Right lobe of liver (tissue), 6 donors: ENCODE measurements at regions not wholly inside any gene's neighbourhood (a gene's known extent, or its start where the extent isn't known, plus 50 kb on each side); places are given as distances from the start of the nearest gene placed in this dataset.

Source experiments
- ATAC-seq, 4 donors: fragments of 200-7000 bp; cut with Tn5 transposase; one replicate each; pipeline ENCODE4 v1.9.1; 2020; ENCODE audit warnings: mild to moderate bottlenecking in 4 of 4, moderate library complexity in 4 of 4
- DNase-seq, 3 donors: peaks; one replicate each; pipeline ENCODE4 v3.0.0-alpha.2; 2020
- H3K27ac ChIP-seq, 3 donors: fragments of 200-600 bp; one replicate each; pipeline ENCODE4 v1.8.0; 2022
- H3K27me3 ChIP-seq, 2 donors: fragments of 200-600 bp; one replicate each; pipeline ENCODE4 v1.8.0; 2022
- H3K36me3 ChIP-seq, 4 donors: fragments of 200-600 bp; sonication (generic) in 1 of 4; one replicate each; pipeline versions ENCODE4 v1.5.1 to v1.8.0; 2017 to 2022; ENCODE audit warnings: control low read depth in 1 of 4
- H3K4me1 ChIP-seq, 4 donors: fragments of 200-600 bp; sonication (generic) in 1 of 4; one replicate each; pipeline versions ENCODE4 v1.5.1 to v1.8.0; 2017 to 2022; ENCODE audit warnings: control low read depth in 1 of 4
- H3K4me3 ChIP-seq, 3 donors: fragments of 200-600 bp; one replicate each; pipeline ENCODE4 v1.8.0; 2022
- H3K9me3 ChIP-seq, 4 donors: fragments of 200-600 bp; sonication (generic) in 1 of 4; one replicate each; pipeline versions ENCODE4 v1.5.1 to v1.8.0; 2017 to 2022; ENCODE audit warnings: control low read depth in 1 of 4
- POLR2A ChIP-seq: fragments of 450-650 bp; IDR thresholded peaks from one replicate; pipeline ENCODE4 v1.6.1; 2017; ENCODE audit warnings: antibody characterized with exemption, mild to moderate bottlenecking
- WGBS: methylation state at CpG from one replicate; pipeline ENCODE4 v1.1.6; 2018; ENCODE audit warnings: low coverage, low lambda C conversion rate; ENCODE audit not compliant: insufficient coverage; ENCODE audit errors: missing lambda C conversion rate; 5-methylcytosine and 5-hydroxymethylcytosine counted together
- intact Hi-C, 2 donors: fragments of 100-400 bp; cut with DNase I; formaldehyde crosslinking; loops; one replicate each; pipeline versions ENCODE4 v1.11.2 to v1.14.1; 2022
- TF ChIP-seq, protein P1 (sequence below), 4 donors: fragments of 200-600 bp in 3 of 4; fragments of 450-650 bp in 1 of 4; IDR thresholded peaks; one replicate each; pipeline versions ENCODE4 v1.5.1 to v1.8.0; 2016 to 2022; ENCODE audit warnings: antibody characterized with exemption in 4 of 4, mild to moderate bottlenecking in 2 of 4
- donor health status: DM: no; HTN: yes; CAD: no.
- donor health status: DM: no; HTN: no; CAD: no.
- donor health status: DM: no; HTN: no; CAD: no.
- donor health status: DM: no; HTN: yes; CAD: no.
- donor health status: DM: no; HTN: yes; CAD: no.

DNA sequence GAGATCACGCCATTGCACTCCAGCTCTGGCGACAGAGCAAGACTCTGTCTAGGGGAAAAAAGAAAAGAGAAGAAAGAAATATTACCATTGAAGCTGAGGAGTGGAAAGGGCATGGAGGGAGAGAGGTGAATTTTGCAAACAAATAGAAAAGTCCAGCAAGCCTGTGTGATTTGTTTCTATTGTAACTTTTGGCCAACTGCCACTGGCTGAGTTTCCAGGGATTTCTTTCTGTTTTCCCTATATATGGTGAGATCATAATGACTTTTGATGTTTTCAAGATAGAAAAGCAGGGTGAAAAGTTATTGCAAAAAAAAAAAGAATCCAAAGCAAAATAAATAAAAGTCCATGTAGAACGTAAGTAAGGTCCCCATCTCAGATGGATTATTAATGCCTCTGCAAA lies 184.2 kb upstream of the RALGAPA2 start:
- intact Hi-C loops = no loop called here
- Histone ChIP-seq H3K27ac (no peak overlapping the region), H3K9me3 (no peaks in the 10 kb centered on the region), H3K4me1 (no peaks in the 10 kb centered on the region), H3K4me3 (no peak overlapping the region), H3K27me3 (no peaks in the 10 kb centered on the region), H3K36me3 (no peaks in the 10 kb centered on the region)
- WGBS = 63% methylated on average over 3 of the region's 3 CpGs
- ATAC-seq = no peak
- TF ChIP-seq, protein P1, sequence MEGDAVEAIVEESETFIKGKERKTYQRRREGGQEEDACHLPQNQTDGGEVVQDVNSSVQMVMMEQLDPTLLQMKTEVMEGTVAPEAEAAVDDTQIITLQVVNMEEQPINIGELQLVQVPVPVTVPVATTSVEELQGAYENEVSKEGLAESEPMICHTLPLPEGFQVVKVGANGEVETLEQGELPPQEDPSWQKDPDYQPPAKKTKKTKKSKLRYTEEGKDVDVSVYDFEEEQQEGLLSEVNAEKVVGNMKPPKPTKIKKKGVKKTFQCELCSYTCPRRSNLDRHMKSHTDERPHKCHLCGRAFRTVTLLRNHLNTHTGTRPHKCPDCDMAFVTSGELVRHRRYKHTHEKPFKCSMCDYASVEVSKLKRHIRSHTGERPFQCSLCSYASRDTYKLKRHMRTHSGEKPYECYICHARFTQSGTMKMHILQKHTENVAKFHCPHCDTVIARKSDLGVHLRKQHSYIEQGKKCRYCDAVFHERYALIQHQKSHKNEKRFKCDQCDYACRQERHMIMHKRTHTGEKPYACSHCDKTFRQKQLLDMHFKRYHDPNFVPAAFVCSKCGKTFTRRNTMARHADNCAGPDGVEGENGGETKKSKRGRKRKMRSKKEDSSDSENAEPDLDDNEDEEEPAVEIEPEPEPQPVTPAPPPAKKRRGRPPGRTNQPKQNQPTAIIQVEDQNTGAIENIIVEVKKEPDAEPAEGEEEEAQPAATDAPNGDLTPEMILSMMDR (IDR thresholded peaks at IDR 0.05) = no peak
- TF ChIP-seq POLR2A = no peak
- DNase-seq = no peak

DNA sequence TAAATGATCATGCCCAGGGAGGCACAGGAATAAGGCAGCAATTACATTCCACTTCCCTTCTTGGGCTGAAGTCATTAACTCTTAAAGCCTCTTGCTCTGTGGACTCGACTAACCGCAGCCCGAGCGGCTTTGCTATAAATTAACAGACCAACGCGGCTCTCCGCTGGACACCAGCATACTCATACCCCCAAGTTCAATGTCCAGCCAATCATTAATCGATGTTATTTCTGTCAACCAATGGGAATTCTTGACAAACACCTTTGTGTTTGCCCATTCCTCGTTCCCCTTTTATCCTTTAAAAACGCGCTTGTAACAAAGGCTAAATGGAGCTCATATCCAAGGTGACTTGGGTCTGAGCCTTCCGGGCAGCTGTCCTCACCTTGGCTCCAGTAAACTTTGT lies 183.1 kb upstream of the RALGAPA2 start:
- DNase-seq (no peak), ATAC-seq (no peak)
- Histone ChIP-seq H3K4me1 (no peaks in the 10 kb centered on the region), H3K27me3 (no peaks in the 10 kb centered on the region), H3K9me3 (no peaks in the 10 kb centered on the region), H3K27ac (no peak overlapping the region), H3K36me3 (no peaks in the 10 kb centered on the region), H3K4me3 (no peak overlapping the region)
- TF ChIP-seq, protein P1 (IDR thresholded peaks at IDR 0.05) = no peak
- TF ChIP-seq POLR2A = no peak
- intact Hi-C loops = no loop called here
- 74% methylated on average over 12 of the region's 12 CpGs for WGBS

DNA sequence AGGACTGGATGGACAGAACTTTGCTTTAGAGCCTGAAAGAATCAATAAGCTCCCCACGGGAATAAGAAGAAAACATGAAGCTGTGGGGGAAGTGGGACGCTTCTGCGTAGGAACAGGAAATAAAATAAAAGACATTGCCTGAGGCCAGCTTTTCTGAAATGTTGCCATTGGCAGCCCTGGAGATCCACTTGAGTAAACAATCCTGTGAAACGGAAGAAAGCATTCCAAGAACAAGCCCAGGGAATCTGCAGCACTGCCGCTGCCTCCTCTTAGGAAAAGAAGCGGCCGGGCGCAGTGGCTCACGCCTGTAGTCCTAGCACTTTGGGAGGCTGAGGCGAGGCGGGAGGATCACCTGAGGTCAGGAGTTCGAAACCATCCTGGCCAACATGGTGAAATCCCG lies 182.3 kb upstream of the RALGAPA2 start:
- 65% methylated on average over 9 of the region's 13 CpGs for WGBS
- Histone ChIP-seq H3K9me3 (no peaks in the 10 kb centered on the region), H3K4me3 (no peak overlapping the region), H3K27ac (no peak overlapping the region), H3K4me1 (no peaks in the 10 kb centered on the region), H3K36me3 (no peaks in the 10 kb centered on the region), H3K27me3 (no peaks in the 10 kb centered on the region)
- no peak for ATAC-seq
- intact Hi-C loops = no loop called here
- TF ChIP-seq POLR2A = no peak
- TF ChIP-seq, protein P1 (IDR thresholded peaks at IDR 0.05) = no peak
- no peak for DNase-seq

DNA sequence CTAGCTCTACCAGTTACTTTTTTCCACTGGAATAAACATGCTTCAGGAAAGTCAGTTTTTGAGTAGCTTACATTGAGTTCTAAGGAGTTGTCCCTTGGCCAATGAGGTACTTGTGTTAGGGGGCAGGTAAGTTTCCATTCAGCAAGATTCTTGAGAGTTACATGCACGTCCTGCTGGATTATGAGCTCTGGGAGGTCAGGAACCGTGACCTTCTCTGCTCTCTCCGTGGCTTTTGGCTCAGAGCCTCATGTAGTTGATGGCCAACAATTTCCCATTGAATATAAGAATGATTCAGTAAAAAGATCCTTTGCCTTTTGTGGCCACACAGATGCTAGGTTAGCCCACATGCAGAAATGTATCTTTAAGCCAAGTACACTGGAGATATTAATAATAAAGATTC lies 181.8 kb upstream of the RALGAPA2 start:
- 26% methylated on average over 3 of the region's 3 CpGs for WGBS
- TF ChIP-seq, protein P1 (IDR thresholded peaks at IDR 0.05) = no peak
- TF ChIP-seq POLR2A = no peak
- intact Hi-C loops = no loop called here
- DNase-seq (no peak), ATAC-seq (no peak)
- no peaks in the 10 kb centered on the region for H3K4me1 ChIP-seq
- H3K9me3 ChIP-seq = no peaks in the 10 kb centered on the region
- H3K4me3 ChIP-seq = no peak overlapping the region
- no peak overlapping the region for H3K27ac ChIP-seq
- no peaks in the 10 kb centered on the region for H3K36me3 ChIP-seq
- no peaks in the 10 kb centered on the region for H3K27me3 ChIP-seq

DNA sequence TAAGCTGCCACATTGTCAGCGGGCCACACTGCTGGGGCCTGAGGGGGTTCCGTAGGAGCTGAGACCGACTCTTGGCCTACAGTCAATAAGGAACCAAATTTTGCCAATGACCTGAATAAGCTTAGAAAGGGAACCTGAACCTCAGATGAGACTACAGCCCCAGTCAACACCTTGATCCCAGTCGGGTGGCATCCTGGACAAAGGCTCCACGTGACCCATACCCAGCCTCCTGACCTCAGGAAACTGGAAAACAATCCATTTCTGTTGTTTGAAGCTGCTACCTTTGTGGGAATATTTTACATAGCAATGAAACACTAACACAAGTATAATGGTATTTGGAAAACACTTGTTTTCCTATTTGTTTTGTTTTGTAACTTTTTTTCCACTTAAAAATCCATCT lies 179.9 kb upstream of the RALGAPA2 start:
- DNase-seq = no peak
- H3K27ac ChIP-seq = no peak overlapping the region
- no peak overlapping the region for H3K4me3 ChIP-seq
- intact Hi-C loops = no loop called here
- no peaks in the 10 kb centered on the region for H3K36me3 ChIP-seq
- H3K27me3 ChIP-seq = no peaks in the 10 kb centered on the region
- H3K9me3 ChIP-seq = no peaks in the 10 kb centered on the region
- TF ChIP-seq, protein P1 (IDR thresholded peaks at IDR 0.05) = no peak
- no peak for TF ChIP-seq POLR2A
- H3K4me1 ChIP-seq = no peaks in the 10 kb centered on the region
- 51% methylated on average over 4 of the region's 5 CpGs for WGBS
- no peak for ATAC-seq
